HG03571 (cell line): ENCODE measurements at regions not wholly inside any gene's neighbourhood (a gene's known extent, or its start where the extent isn't known, plus 50 kb on each side); places are given as distances from the start of the nearest gene placed in this dataset.
"Not testable (repeated sequence)": the region's sequence is repeated elsewhere in the genome, so short reads cannot be mapped to it uniquely, and the experiment has no call there.

Experiments
- ATAC-seq: cut with Tn5 transposase; IDR thresholded peaks from one replicate; pipeline ENCODE4 v1.9.1; 2021; ENCODE audit not compliant: unreplicated experiment

DNA sequence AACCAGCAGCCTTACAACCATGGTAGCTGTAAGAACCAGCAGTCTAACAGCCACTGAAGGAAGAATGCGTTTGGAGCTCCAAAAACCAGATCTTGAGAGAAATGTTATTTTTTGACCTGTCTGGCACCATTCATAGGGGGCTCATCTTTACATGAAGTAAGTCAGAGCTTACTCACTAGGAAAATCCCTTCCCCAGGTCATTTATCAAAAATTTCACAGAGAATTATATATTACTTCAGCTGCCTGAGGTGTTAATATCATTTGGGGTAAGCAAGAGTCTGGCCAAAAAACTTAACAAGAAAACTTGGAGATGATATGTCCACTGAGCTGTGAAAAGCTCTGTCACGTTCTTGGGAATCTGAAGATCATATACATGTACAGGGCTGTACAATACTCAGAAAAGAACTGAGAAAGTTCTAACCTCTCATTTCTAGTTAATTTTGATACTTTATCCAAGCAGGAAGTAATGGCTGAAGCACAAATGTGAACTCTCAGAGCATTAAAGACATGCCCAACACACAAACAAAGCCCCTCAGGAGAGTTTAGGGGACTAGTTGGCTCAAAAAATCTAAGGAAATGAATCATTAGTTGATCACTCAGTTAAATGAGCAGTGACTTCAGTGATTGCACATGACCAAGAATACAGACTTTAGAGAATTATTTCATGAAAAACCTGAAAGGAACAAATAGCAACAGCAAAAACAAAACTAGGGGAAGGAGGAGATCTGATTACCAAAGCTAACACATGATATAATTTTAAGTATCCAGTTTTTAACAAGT lies 681.1 kb downstream of the LTN1 start:
- no peak for ATAC-seq

DNA sequence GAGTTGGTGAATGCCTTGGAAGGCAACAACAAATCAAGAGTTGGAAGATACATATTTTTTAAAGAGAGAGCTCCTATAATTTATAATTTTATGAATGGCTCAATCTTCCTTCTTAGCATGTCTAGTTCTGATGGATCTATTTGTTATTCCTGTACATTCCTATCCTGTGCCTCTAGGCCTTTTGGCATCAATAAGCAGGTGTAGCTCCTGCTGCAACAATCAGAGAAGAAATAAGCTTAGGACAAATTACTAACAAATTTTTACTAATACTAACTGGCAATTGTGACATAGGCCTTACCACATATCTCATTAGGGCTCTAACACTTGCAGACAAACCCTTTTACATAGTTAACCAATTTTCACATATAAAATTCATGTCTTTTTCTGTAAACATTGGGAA lies 682.0 kb downstream of the LTN1 start:
- ATAC-seq: no peak

DNA sequence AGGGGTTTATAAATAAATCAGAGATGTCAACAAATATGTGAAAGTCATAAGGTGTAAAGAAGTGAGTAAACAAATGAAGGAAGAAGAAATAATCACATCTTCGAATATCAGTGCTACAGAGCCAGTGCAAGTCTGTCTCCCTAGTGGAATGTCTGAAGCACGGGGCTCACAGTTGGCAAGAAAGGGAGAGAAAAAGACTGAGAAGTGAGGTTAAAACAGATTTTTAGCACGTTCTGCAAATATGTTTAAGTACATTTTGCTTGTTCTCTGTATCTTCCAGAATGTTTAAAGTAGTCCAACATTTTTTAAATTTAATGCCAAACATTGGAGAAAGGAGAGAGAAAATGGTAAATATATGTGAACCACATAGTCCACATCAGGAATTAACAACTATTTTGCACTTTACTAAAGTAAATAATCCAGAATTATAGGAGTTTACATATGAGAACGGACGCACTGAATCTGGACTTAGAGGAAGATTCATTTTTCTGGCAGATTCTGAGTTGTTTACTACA lies 682.4 kb downstream of the LTN1 start:
- no peak for ATAC-seq

DNA sequence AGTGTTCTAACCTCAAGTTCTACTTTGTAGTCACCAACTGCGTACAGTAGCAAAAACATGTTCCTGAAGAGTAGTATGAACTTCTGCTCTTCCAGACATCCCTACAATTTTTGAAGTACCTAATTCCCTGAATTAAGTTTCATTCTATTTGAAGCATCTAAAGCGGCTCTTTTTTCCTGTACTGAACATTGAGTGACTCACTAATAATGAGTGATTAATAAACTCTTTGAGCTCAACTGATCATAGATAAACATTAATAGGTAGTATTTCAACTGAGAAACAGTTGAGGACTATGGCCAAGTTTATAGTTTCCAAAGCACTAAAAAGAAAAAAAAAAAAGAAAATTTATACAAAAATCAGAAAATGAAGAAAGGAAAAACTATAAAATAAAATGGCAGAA lies 683.1 kb downstream of the LTN1 start:
- no peak for ATAC-seq

DNA sequence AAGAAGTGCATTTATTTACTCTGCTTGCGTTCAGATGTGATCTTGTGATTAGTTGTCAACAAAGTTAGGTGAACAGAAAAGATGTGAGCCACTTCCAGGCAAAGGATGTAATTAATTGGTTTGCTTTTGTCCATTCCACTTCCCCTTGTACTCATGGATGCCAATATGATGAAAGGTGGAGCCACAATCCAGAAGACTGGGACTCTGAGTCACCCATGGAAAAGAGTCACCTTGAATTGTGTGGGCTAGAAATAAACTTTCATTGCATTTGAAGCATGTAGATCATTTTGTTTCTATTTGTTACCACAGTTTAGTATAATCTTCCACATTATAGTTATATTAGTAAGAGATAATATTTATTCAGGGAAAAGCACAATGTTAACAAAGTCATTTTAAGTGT lies 684.2 kb downstream of the LTN1 start:
- no peak for ATAC-seq

DNA sequence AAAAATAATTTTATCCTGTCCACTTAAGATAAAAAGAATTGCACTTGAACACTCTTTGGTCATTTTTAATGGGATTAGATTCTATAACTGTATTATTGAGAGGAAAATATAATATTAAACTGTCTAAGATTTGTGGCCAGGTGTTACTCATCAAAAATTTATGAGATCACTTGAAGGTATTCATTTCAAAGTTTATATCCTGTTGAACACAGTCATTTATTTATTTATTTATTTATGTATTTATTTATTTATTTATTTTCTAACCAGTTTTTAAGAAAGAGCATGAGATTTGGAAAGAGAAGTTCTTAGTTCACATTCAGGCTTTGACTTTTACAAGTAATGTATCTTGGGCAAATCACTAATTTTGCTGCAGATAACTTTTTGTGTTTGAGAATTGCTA lies 692.7 kb downstream of the LTN1 start:
- no peak for ATAC-seq

DNA sequence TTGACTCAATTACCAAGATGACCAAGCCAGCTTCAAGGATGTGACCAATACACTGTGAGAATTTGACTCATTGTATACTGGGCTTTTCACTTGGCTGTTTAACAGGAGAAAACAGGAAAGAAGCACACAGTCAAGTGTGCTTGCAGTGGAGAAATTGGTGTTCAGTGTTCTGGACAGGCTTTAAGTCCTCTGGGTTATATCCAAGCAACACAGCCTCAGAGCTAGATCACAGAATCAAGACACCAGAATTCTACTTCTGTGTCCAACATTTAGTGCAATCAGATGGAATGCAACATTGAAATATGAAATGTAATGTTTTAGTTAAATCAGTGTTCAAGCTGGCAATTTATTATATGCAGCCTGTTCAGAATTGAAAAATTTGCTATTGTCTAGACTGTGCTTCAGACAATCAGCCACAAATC lies 694.4 kb downstream of the LTN1 start:
- no peak for ATAC-seq

DNA sequence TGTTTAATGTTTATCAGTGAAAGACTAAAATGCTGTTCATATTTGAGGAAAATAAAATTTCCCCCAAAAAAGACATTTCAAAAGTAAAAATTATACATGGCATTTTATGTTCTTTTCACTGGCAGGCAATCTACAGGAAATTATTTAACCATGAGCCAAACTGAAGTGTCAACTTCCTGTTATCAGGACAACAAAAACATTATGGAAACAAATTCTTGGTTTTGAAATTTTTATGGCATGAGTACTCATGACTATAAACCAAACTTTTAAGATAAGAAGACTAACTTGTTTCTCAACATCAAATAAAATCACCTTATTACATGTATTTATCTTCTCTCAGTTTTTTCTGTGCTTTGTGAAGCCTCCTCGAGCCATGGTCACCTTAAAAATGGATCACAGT lies 698.6 kb downstream of the LTN1 start:
- ATAC-seq: no peak

DNA sequence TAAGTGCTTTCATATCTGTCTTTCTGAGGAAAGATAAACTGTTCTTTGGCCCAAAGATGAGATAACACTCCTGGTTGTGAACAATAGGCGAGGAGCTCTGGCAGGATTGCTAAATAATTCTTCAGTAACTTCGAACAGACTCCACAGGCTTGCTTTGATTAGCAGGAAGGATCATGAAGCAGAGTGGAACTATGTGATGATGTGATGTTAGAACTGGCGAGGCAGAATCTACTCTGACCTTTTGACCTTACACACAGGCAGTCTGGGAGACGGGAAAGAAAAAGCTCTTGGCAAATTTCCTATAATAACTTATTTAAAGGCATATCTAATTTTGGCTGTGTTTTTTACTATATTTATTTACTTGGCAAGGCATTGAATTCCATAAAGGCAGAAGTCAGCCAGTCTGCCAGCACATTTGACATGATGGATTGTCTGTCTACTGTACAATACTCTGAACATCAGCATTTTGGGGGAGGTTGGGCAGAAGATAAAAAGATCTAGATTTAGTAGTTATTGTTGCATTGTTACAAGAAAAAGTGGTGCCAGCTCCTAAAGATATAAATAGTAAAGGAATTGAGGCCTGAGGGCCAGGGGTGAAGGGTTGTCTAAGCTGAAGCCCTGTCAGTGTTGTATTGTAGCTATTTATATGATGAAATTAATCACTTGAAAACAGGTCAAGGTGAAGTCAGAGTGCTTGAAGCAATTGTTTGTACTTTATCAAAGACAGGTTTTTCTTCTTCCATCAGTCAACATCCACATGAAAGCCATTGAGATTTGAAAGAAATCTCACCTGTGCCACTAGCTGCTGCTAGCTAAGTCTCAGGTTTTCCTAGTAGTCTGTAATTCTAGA lies 708.8 kb downstream of the LTN1 start:
- ATAC-seq: no peak

DNA sequence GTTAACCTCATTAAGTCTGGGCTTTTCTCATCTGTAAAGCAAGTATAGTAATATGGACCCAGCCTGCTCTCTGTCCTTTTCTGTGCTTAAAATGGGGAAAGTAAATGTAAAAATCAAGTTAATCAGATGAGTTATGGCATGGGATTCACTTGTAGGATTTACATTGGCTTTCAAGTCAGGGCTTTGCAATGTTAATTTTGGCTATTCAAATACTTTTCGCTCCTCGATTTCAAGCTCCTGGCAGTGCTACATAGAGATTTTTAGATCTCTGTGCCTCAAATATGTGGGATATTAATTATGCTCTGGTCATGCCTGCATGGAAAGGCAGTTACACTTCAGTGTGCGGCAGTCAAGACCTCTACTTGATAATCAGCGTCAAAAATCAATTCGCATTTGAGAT lies 709.8 kb downstream of the LTN1 start:
- no peak for ATAC-seq

DNA sequence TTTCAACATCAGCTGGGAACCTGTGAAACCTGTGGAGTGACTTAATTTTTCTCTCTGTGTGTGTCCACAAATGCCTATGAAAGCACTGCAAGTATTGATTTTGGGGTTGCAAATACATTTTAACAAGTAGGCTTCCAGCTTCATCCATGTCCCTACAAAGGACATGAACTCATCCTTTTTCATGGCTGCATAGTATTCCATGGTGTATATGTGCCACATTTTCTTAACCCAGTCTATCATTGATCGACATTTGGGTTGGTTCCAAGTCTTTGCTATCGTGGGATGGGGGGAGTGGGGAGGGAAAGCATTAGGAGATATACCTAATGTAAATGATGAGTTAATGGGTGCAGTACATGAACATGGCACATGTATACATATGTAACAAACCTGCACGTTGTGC lies 711.3 kb downstream of the LTN1 start:
- ATAC-seq: not testable (repeated sequence)

DNA sequence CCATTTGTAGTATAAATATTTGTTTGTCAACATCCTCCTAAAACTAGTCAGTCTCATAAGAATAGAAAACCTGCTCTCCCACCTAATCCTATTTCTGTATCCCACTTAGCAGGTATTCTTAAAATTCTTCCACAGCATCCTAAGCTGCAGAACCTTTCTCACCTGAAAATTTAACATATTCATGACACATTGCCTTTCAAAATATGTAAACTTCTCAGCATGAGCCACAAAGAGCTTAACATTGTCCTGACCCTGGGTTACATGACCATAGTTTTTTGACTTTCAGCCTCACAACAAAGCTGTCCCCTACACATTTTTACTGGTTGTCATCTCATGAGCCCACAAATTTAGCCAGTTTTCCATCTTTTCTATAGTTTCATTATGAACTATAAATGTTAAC lies 712.1 kb downstream of the LTN1 start:
- ATAC-seq: no peak

DNA sequence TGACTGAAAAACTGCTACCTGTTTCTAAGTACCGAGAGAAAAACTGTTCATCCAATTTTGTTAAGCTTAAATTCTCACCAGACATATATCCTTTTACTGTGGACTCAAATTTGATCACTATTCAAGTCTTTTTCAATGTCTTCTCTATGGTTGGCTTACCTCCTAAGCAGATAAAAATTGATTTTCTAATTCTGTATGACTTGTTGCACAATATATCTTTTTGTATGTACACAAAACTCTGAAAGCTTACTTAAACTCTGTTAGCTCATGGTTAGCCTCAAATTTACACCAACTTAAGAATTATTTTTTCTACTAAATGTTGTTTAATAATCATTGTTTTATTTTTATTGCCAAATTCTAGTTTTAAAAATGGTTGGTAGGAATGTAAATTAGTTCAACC lies 715.4 kb downstream of the LTN1 start:
- no peak for ATAC-seq

DNA sequence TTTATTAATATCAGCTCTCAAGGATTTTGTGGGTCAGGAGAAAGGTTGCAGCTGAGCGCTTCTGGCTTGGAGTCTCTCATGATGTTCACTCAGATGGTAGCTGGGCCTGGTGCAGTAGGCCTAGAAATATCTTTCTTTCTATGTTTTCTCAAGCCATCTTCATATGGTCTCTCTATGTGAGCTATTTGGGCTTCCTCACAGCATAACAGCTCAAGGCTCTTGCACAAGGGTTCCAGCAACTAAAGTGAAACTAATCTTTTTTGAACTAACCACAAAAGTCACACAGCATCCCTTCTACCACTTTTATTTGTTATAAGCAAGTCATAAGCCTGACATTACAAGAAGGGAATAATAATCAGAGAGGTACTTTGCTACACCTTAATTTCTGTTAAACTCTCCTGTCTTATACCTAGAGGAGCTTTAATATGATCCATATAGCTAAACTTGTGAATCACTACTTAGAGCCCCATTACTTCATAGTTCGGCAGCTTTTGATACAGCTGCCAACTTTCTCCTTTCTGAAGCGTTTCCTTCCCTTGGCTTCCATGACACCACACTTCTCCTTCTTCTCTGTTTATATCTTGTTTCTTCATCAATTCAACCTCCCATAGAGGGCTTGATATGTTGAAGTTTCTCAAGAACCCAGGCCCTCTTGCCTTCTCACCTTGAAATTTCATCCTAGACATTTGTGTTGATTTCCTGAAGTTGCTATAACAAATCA lies 720.2 kb downstream of the LTN1 start:
- ATAC-seq: no peak

DNA sequence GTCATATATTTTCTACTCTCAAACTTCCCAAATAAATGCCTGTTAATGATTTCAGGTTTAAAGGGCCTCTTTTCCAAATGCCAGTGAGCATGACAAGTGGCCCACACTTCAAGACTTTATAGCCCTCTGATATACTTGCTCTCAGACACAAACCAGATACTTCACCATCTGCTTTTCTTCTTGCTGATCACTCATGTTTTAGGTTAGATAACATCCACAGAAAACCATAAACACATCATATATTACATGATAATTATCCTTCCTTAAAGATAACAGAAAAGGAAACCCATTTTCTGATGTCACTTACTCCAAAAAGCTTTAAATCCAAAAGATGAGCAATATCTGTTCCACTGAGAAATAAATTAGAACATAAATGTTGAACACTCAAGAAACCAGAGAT lies 723.5 kb downstream of the LTN1 start:
- ATAC-seq: no peak

DNA sequence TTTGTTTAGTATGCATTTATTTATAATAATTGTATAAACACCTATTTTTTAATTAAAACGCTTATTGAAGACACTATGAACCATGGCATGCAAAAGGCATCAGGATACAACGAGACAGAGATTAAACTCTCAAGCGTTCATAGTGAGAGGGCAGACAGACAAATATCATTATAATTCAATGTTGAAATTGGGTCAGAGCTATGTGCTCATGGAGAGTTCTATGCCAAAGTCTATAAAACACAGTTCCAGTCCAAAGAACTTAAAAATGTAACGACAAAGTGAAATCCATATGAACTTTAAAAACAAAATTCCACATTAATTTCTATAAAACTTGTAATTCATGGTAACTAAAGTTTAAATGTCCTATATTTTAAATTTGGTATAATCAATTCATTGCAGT lies 724.0 kb downstream of the LTN1 start:
- ATAC-seq: no peak

DNA sequence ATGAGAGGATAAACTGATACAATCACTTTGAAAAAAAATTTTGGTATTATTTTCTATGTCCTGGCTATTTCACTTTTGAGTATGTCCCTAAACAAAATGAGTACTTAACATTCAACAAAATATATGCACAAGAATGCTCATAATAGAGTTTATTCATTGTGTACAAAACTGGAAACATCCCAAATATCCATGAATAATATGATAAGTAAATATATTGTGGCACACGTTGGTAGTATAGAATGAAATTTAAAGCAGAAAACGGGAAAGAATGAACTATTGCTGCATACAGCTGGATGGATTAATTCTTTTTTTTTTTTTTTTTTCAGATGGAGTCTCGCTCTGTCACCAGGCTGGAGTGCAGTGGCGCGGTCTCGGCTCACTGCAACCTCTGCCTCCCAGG lies 725.2 kb downstream of the LTN1 start:
- no peak for ATAC-seq

DNA sequence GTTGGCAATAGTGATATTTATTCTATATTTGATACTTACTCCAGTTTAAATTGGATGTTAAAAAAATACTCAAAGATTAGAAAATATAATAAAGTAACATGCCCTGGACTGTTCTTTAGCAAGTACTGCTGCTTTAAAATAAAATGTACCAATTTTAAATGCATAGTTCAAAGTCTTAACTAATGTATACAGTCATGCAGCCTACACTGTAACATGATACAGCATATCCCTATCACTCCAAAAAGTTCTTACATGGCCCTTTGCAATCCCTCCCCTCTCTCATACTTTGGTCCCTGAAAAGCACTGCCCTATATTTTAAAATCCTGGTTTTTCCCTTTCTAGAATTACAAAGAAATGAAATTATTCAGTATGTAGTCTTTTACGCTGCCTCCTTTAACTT lies 726.6 kb downstream of the LTN1 start:
- no peak for ATAC-seq

DNA sequence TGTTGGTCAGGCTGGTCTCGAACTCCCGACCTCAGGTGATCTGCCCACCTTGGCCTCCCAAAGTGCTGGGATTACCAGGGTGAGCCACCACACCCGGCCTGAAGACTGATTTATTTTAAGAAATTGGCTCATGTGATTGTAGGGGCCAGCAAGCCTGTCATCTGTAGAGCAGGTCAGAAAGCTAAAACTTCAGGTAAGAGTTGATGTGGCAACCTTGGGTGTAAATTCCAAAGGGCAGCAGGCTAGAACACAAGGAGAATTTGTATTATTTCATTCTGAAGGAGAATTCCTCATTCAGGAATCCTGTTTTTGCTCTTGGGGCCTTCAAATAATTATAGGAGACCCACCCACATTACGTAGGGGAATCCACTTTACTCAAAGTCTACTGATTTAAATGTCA lies 728.7 kb downstream of the LTN1 start:
- no peak for ATAC-seq

DNA sequence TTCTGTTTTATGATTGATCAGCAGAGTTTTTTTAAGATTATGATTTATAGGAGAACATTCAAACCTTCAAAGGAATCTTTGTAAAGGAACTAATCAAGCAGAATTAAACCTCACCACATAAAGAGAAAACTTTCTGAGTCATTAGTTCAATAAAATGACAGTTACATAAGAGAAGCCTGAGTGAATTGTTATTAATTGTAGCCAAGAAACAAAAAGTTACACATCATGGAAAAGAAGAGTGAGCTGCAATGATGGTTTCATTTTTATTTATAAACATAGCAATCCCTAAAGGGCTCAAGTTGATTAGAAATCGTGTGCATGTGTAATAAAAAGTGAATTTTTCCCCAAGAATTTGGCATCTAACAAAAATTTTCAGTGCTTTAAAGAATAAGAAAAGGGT lies 731.4 kb downstream of the LTN1 start:
- ATAC-seq: no peak

DNA sequence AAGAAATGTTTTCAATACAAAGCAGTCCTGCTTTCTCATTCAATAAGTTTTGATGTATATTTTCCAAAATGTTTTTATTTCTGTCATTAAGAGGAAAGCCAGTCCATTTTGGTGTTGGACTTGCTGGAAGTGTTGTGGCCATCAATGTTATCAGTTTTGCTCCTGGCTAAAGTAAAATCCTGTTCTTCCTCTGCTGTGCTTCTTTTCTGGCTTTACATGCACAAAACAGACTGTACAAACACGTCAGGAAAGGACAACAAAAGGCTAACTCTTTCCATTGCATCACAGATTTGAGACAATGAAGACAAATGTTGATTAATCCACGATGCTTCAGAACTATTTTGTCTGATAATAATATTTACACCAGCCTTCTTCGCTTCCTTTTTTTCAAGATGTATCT lies 735.4 kb downstream of the LTN1 start:
- ATAC-seq: no peak

DNA sequence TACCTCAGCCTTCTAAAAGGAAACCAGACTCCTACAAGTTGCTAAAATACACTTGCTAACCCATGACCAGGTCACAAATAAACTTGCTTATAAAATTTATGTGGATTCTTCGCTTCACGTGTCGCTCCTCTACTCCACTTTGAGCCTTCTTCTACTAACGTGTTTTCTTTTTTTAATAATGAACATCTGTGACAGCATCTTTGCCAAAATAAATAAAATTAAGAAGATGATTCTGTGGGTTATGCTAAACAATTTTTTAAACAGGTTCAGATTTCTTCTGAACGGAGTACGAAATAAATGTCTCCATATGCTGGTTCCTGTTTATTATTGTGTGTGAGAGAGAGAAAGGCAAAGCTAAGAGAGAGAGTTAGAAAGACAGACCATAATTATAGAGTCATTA lies 735.8 kb downstream of the LTN1 start:
- ATAC-seq: no peak
